ENCODE measurements at regions not wholly inside any gene's neighbourhood (a gene's known extent, or its start where the extent isn't known, plus 50 kb on each side); places are given as distances from the start of the nearest gene placed in this dataset.

- Histone ChIP-seq H3K27me3 (no peaks in the 10 kb centered on the region), H3K9me3 (no peaks in the 10 kb centered on the region), H3K4me1 (peaks cover 0 to 19% (median 0%) of the 10 kb centered on the region in 3 donors), H3K27ac (no peak overlapping the region), H3K36me3 (no peaks in the 10 kb centered on the region), H3K4me3 (no peak overlapping the region)
- no peak for TF ChIP-seq CTCF (IDR thresholded peaks at IDR 0.05)
- TF ChIP-seq POLR2A (IDR thresholded peaks at IDR 0.05) = no peak
- DNase-seq = no peak
- 52 to 53% methylated on average over 6 of the region's 6 CpGs for WGBS, 2 donors
- intact Hi-C loops (cut with DNase I) = no loop called here
Observed at GRCh38 chr5:35416217-35416988, 186.1 kb upstream of the PRLR start.

GRCh38 chr5:35415309-35415708 is 185.0 kb upstream of the PRLR start:
- peak overlapping the region in 2 of 4 donors; percentile 55 to 60 for H3K27ac ChIP-seq
- WGBS, 2 donors = 37 to 49% methylated on average over 2 of the region's 2 CpGs
- intact Hi-C loops (cut with DNase I) = no loop called here
- no peaks in the 10 kb centered on the region for H3K9me3 ChIP-seq
- H3K36me3 ChIP-seq = no peaks in the 10 kb centered on the region
- peaks cover 0 to 19% (median 0%) of the 10 kb centered on the region in 3 donors for H3K4me1 ChIP-seq
- DNase-seq = no peak
- H3K27me3 ChIP-seq = no peaks in the 10 kb centered on the region
- H3K4me3 ChIP-seq = no peak overlapping the region
- TF ChIP-seq CTCF (IDR thresholded peaks at IDR 0.05) (no peak), POLR2A (IDR thresholded peaks at IDR 0.05) (no peak)

- no peaks in the 10 kb centered on the region for H3K27me3 ChIP-seq
- no peak for DNase-seq
- H3K4me3 ChIP-seq = no peak overlapping the region
- H3K4me1 ChIP-seq = no peaks in the 10 kb centered on the region
- no peaks in the 10 kb centered on the region for H3K36me3 ChIP-seq
- no peak for TF ChIP-seq CTCF (IDR thresholded peaks at IDR 0.05)
- H3K9me3 ChIP-seq = no peaks in the 10 kb centered on the region
- intact Hi-C loops (cut with DNase I) = no loop called here
- no peak overlapping the region for H3K27ac ChIP-seq
- 69 to 82% methylated on average over 1 of the region's 1 CpG for WGBS, 2 donors
Observed at GRCh38 chr5:35409361-35409760, 179.1 kb upstream of the PRLR start.

GRCh38 chr5:35408146-35408545 is 177.9 kb upstream of the PRLR start:
- TF ChIP-seq CTCF (IDR thresholded peaks at IDR 0.05) = no peak
- TF ChIP-seq POLR2A (IDR thresholded peaks at IDR 0.05) = no peak
- no peaks in the 10 kb centered on the region for H3K9me3 ChIP-seq
- H3K36me3 ChIP-seq = no peaks in the 10 kb centered on the region
- no peaks in the 10 kb centered on the region for H3K27me3 ChIP-seq
- WGBS, 2 donors = 60 to 79% methylated on average over 2 of the region's 2 CpGs
- intact Hi-C loops (cut with DNase I) = no loop called here
- no peak overlapping the region for H3K4me3 ChIP-seq
- no peaks in the 10 kb centered on the region for H3K4me1 ChIP-seq
- no peak overlapping the region for H3K27ac ChIP-seq
- no peak for DNase-seq

- H3K4me1 ChIP-seq = no peaks in the 10 kb centered on the region
- H3K27me3 ChIP-seq = no peaks in the 10 kb centered on the region
- no peak overlapping the region for H3K27ac ChIP-seq
- no peak for TF ChIP-seq POLR2A (IDR thresholded peaks at IDR 0.05)
- no peak for TF ChIP-seq CTCF (IDR thresholded peaks at IDR 0.05)
- no peaks in the 10 kb centered on the region for H3K9me3 ChIP-seq
- intact Hi-C loops (cut with DNase I) = no loop called here
- no peak overlapping the region for H3K4me3 ChIP-seq
- no peaks in the 10 kb centered on the region for H3K36me3 ChIP-seq
- no peak for DNase-seq
Observed at GRCh38 chr5:35407697-35408096, 177.4 kb upstream of the PRLR start.

Data from esophagus squamous epithelium (tissue), 5 donors.